ENCODE measurements at regions not wholly inside any gene's neighbourhood (a gene's known extent, or its start where the extent isn't known, plus 50 kb on each side); places are given as distances from the start of the nearest gene placed in this dataset.

GRCh38 chr7:54877683-54878082 is 118.7 kb upstream of the SEC61G start:
- Histone ChIP-seq H3K79me2 (ENCODE audit: insufficient read depth, low read length) (no peaks in the 10 kb centered on the region), H4K20me1 (ENCODE audit: insufficient read depth, low read length) (no peaks in the 10 kb centered on the region), H2AFZ (ENCODE audit: insufficient read depth, low read depth, low read length, poor library complexity, severe bottlenecking) (no peak overlapping the region), H3K27ac (ENCODE audit: low read depth in 1 of 2, low read length in 2 of 2) (no peak overlapping the region), H3K4me3 (replicated peaks in 1 of 3; ENCODE audit: low read depth in 2 of 3, low read length in 3 of 3) (no peak overlapping the region), H3K9ac (ENCODE audit: insufficient read depth, low read length, poor library complexity, severe bottlenecking) (no peak overlapping the region), H3K4me1 (ENCODE audit: control insufficient read depth in 1 of 2, insufficient read depth in 2 of 2, low read length in 2 of 2) (no peaks in the 10 kb centered on the region), H3K9me3 (replicated peaks in 1 of 2; ENCODE audit: control insufficient read depth in 1 of 2, insufficient read depth in 1 of 2, low read length in 2 of 2) (no peaks in the 10 kb centered on the region), H3K4me2 (replicated peaks; ENCODE audit: extremely low read depth, low read length, poor library complexity, severe bottlenecking) (no peak overlapping the region), H3K36me3 (replicated peaks in 1 of 2; ENCODE audit: control insufficient read depth in 1 of 2, insufficient read depth in 2 of 2, low read length in 2 of 2) (no peaks in the 10 kb centered on the region), H3K27me3 (ENCODE audit: control insufficient read depth in 2 of 2, insufficient read depth in 2 of 2, low read length in 2 of 2) (no peaks in the 10 kb centered on the region)
- Mint-ChIP-seq H3K4me1 (no peaks in the 10 kb centered on the region), H3K27me3 (ENCODE audit: low read depth in 3 of 3) (no peaks in the 10 kb centered on the region), H3K27ac (no peak overlapping the region), H3K4me3 (no peak overlapping the region), H3K9me3 (peaks cover 0 to 4% (median 2%) of the 10 kb centered on the region in 7 donors), H3K36me3 (no peaks in the 10 kb centered on the region)
- intact Hi-C loops (cut with micrococcal nuclease) = no loop called here
- no peak for DNase-seq
- TF ChIP-seq CTCF (IDR thresholded peaks at IDR 0.05) = no peak
- 56% methylated on average over 1 of the region's 2 CpGs for WGBS (ENCODE audit: insufficient coverage)

GRCh38 chr7:54878339-54878738 is 119.3 kb upstream of the SEC61G start:
- Histone ChIP-seq H3K27me3 (ENCODE audit: control insufficient read depth in 2 of 2, insufficient read depth in 2 of 2, low read length in 2 of 2) (no peaks in the 10 kb centered on the region), H3K4me1 (ENCODE audit: control insufficient read depth in 1 of 2, insufficient read depth in 2 of 2, low read length in 2 of 2) (no peaks in the 10 kb centered on the region), H4K20me1 (ENCODE audit: insufficient read depth, low read length) (no peaks in the 10 kb centered on the region), H3K36me3 (replicated peaks in 1 of 2; ENCODE audit: control insufficient read depth in 1 of 2, insufficient read depth in 2 of 2, low read length in 2 of 2) (no peaks in the 10 kb centered on the region), H2AFZ (ENCODE audit: insufficient read depth, low read depth, low read length, poor library complexity, severe bottlenecking) (no peak overlapping the region), H3K4me2 (replicated peaks; ENCODE audit: extremely low read depth, low read length, poor library complexity, severe bottlenecking) (no peak overlapping the region), H3K9me3 (replicated peaks in 1 of 2; ENCODE audit: control insufficient read depth in 1 of 2, insufficient read depth in 1 of 2, low read length in 2 of 2) (no peaks in the 10 kb centered on the region), H3K4me3 (replicated peaks in 1 of 3; ENCODE audit: low read depth in 2 of 3, low read length in 3 of 3) (no peak overlapping the region), H3K9ac (ENCODE audit: insufficient read depth, low read length, poor library complexity, severe bottlenecking) (no peak overlapping the region), H3K79me2 (ENCODE audit: insufficient read depth, low read length) (no peaks in the 10 kb centered on the region), H3K27ac (ENCODE audit: low read depth in 1 of 2, low read length in 2 of 2) (no peak overlapping the region)
- no peak overlapping the region for H3K27ac Mint-ChIP-seq
- intact Hi-C loops (cut with micrococcal nuclease) = no loop called here
- no peak for TF ChIP-seq CTCF (IDR thresholded peaks at IDR 0.05)
- H3K27me3 Mint-ChIP-seq (ENCODE audit: low read depth in 3 of 3) = no peaks in the 10 kb centered on the region
- no peaks in the 10 kb centered on the region for H3K4me1 Mint-ChIP-seq
- no peak overlapping the region for H3K4me3 Mint-ChIP-seq
- H3K36me3 Mint-ChIP-seq = no peaks in the 10 kb centered on the region
- WGBS (ENCODE audit: insufficient coverage) = 67% methylated on average over 1 of the region's 1 CpG
- no peak for DNase-seq
- peaks cover 0 to 4% (median 2%) of the 10 kb centered on the region in 7 donors for H3K9me3 Mint-ChIP-seq
